Erythroblast (primary cell): ENCODE measurements at regions not wholly inside any gene's neighbourhood (a gene's known extent, or its start where the extent isn't known, plus 50 kb on each side); places are given as distances from the start of the nearest gene placed in this dataset.

Experiments
- GATA1 ChIP-seq: IDR thresholded peaks from 2 replicates; pipeline ENCODE4 v1.6.1; 2011; ENCODE audit warnings: low read depth, mild to moderate bottlenecking, control low read depth, low read length, moderate library complexity
- POLR2A ChIP-seq: IDR thresholded peaks from 2 replicates; pipeline ENCODE4 v1.6.1; 2011; ENCODE audit warnings: mild to moderate bottlenecking, low read length

DNA sequence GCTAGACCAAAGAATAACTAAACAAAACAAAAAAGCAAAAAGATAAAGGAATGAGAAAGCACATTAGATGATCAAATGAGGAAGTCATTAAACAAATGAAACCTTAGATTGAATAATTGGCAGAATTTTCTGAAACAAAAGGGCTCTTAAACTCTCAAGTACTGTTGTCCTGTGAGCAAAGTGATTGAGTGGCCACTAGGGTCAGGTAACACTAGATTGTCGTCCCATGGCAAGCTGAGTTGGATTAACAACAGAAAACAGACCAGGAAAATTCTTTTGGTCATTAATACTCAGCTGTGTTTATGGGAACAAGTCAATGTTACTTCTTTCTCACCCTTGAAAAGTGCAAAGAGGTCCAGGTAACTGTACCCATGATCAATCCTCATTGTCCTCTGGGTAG is 81.6 kb upstream of the MRPS30 start:
- TF ChIP-seq POLR2A = no peak
- no peak for TF ChIP-seq GATA1
